ENCODE measurements at regions not wholly inside any gene's neighbourhood (a gene's known extent, or its start where the extent isn't known, plus 50 kb on each side); places are given as distances from the start of the nearest gene placed in this dataset.

DNA sequence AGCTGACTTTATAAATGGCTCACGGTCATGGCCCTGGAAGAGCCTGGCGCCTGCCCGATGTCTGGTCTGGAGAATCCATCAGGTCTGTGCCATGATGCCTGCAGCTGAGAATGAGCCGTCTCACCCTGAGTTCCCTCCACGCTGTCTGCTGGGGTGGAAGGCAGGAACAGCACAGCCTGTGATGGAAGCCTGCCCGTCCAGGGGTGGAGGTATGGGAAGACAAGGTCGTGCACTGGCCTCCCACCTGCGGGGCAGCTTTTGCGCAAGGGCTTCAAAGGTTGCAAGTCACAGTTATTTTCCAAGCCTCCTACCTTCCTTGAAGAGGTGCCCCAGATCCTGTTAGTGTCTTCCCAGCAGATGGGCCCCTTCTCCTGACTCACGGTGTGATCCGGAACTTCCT, 275.5 kb downstream of the FAM43A start:
- TF ChIP-seq GATA3 (IDR thresholded peaks at IDR 0.05; ENCODE audit: low read depth, low read length): no peak
- no peak for TF ChIP-seq GATA2 (IDR thresholded peaks at IDR 0.05; ENCODE audit: low read depth, low read length)

DNA sequence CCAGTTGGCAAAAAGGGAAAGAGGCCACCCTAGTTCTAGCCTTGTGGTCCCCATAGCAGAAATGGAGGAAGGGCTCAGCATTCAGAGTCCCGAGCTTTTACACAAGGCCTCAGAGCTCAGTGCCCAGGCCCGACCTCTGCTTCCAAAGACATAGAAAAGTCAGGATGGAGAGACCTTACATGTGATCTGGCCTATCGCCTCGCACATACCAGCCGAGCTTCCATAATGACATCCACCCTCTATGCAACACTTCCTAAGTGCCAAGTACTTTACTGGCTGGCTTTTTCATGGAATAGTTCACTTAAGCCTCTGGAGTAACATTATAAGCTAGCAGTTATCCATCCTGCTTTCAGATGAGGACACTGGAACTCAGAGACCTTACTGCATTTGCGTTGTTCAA, 275.9 kb downstream of the FAM43A start:
- TF ChIP-seq GATA2 (IDR thresholded peaks at IDR 0.05; ENCODE audit: low read depth, low read length): no peak
- TF ChIP-seq GATA3 (IDR thresholded peaks at IDR 0.05; ENCODE audit: low read depth, low read length): no peak

DNA sequence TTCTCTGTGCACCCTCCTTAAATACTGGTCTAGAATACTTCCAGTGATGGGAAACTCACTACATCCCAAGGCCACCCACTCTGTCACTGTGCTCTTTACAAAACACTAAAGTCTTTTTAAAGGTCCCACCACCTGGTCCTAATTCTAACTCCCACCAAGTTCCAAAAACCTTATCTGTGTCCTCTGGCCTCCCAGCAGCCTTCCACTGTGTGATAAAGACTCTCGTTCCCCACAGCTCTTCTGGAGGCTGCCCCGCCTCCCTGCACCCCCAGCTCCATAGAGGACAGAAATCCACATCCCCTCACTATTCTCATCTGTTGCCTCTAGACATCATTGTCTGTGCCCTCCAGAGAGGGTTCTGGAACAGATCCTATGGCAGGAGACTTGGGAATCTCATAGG, 276.4 kb downstream of the FAM43A start:
- TF ChIP-seq GATA3 (IDR thresholded peaks at IDR 0.05; ENCODE audit: low read depth, low read length): no peak
- TF ChIP-seq GATA2 (IDR thresholded peaks at IDR 0.05; ENCODE audit: low read depth, low read length): no peak

DNA sequence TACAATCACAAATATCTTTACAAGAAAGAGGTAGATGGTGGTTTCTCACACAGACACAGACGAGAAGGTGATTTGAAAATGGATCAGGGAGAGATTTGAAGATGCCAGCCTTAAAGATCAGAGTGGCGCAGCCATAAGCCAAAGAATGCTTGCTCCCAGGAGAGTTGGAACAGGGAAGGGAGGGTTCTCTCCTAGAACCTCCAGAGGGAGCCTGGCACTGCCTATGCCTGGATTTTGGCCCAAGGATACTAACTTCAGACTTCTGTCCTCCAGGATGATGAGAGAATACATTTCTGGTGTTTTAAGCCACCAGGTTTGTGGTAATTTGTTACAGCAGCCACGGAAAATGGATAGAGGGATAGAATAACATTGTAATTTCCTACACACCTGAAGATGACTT, 279.1 kb downstream of the FAM43A start:
- TF ChIP-seq GATA2 (IDR thresholded peaks at IDR 0.05; ENCODE audit: low read depth, low read length) (no peak), GATA3 (IDR thresholded peaks at IDR 0.05; ENCODE audit: low read depth, low read length) (no peak)

DNA sequence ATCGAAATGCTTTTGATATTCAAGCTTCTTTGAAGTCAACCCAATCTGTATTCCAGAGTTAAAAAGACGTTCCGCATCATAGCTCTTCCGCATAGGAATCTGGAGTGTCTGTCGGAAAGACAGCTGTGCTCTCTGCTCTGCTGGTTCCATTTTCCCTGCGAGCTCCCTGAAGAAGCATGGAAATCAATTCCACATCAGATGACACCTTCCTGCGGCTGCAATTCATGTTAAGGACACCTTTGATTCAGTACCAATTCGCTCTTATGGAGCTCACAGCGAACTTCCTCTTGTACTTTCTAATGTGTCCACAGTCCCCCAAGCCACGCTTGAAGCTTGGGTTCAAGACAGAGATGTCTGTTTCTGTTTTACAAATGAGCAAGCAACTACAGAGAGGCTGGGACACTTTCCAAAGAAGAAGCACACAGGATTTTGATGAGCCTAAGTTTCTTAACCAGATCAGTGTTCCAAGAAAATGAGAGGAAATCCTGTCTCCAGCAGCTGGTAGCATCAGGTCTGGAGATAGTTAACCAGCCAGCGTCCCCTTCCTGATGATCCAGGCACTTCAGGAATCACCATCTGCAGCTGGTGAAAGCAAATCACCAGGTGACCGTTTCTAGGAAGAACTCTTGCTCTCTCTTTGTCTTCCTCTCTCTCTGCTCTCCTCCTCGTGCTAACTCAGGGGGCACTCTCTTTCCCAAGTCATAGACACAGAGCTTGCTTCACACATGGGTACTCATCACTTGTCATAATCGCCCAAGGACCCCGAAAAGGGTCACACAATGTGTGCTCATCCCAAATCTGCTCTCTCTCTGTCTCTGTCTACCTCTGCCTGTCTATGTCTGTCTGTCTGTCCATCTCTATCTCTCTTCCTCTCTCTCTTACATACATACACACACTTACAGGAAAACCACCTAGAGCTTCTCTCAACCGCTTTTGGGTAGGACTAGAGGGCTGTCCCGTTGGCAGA, 281.8 kb downstream of the FAM43A start:
- no peak for TF ChIP-seq GATA2 (IDR thresholded peaks at IDR 0.05; ENCODE audit: low read depth, low read length)
- TF ChIP-seq GATA3 (IDR thresholded peaks at IDR 0.05; ENCODE audit: low read depth, low read length): no peak

DNA sequence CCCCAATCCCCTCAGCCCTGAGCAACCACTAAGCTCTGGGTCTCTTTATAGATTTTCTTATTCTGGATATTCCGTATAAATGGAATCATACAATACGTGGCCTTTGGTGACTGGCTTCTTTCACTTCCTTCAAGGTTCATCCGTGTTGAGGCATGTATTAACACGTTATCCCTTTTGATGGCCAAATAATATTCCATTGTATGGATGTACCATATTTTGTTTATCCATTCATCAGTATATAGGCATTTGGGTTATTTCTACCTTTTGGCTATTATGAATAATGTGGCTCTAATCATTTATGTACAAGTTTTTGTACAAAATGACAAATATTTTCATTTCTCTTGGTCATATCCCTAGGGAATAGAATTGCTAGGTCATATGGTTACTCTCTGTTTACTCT, 284.4 kb downstream of the FAM43A start:
- TF ChIP-seq GATA2 (IDR thresholded peaks at IDR 0.05; ENCODE audit: low read depth, low read length): no peak
- no peak for TF ChIP-seq GATA3 (IDR thresholded peaks at IDR 0.05; ENCODE audit: low read depth, low read length)

DNA sequence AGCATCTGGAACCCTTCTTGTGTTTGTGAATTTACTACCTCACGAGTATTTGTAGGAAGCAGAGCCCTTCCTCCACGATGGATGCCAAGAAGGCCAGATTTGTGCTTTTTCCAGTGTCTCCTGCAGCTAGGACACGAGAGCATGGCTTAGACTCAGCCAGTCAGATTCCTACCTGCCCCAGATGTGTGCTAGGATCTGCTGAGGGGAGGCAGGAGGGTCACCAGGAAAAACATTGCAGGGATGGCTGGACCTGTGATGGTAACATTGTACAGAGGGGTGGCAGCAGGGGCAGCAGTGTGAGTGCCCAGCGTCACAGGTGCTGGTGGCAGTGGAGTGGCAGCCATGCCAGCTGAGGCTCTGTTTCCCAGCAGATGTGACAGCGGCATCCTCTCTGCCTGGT, 285.3 kb downstream of the FAM43A start:
- TF ChIP-seq GATA3 (IDR thresholded peaks at IDR 0.05; ENCODE audit: low read depth, low read length): no peak
- no peak for TF ChIP-seq GATA2 (IDR thresholded peaks at IDR 0.05; ENCODE audit: low read depth, low read length)

DNA sequence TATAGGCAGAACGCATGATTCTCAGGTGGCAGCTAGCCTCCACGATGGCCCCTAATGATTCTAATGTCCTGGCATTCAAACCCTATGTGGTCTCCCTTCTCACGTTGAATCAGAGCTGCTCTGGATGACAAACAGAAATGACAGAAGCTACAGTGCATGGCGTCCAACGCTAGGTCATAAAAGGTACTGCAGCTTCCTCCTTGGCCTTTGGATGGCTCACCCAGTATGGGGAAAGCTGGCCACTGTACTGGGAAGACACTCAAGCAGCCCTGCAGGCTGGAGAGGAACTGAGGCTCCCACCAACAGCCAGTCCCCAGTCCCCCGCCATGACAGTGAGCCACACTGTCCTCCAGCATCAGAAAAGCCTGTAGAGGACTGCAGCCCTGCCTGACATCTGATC, 286.3 kb downstream of the FAM43A start:
- TF ChIP-seq GATA2 (IDR thresholded peaks at IDR 0.05; ENCODE audit: low read depth, low read length) (no peak), GATA3 (IDR thresholded peaks at IDR 0.05; ENCODE audit: low read depth, low read length) (no peak)

DNA sequence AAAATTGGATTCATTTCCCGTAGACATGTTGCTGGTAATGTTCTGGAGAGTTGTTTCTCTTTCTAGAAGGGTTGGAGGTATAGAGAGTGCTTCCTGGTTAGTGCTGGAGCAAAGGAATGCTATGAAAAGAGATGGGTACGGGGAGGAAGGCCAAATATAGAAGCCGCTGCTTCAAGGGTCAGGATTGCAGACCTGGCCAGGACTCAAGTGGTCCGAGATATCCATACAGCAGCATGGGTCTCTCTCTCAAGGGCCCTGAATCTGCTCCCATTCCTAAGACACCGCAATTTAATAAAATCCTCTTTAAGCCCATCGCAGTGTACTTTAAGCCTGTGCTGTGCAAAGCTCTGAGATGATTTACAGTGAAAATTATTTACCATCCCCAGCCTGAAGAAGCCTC, 287.0 kb downstream of the FAM43A start:
- TF ChIP-seq GATA3 (IDR thresholded peaks at IDR 0.05; ENCODE audit: low read depth, low read length) (no peak), GATA2 (IDR thresholded peaks at IDR 0.05; ENCODE audit: low read depth, low read length) (no peak)

DNA sequence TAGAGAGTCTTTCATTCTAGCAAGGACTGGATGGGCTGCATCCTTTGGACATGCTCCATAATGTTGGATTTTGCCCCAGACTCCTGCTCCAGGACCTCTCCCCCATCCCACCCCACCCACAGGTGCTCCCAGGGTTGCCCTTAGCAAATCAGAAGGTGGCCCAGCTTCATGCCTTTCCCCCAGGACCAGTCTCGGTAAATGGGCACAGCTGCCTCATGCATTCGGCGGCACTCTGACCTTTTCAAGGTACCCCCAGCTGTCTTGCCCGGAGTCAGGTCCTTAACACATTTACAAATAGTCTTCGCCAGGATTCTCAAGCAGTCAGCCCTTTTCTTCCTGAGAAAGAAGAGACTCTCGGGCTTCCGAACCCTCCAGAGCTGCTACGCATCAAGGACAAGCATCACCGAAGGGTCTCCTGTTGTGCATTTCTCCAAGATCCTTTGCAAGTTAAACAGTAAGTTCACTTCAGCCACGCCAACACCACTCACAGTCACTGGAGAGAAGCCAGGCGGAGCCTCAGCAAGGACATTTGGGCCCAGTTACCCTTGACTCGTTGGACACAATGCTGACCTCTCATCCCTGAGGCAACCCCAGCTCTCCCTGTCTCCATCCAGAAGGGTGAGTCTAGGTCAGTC, 287.8 kb downstream of the FAM43A start:
- no peak for TF ChIP-seq GATA2 (IDR thresholded peaks at IDR 0.05; ENCODE audit: low read depth, low read length)
- no peak for TF ChIP-seq GATA3 (IDR thresholded peaks at IDR 0.05; ENCODE audit: low read depth, low read length)

DNA sequence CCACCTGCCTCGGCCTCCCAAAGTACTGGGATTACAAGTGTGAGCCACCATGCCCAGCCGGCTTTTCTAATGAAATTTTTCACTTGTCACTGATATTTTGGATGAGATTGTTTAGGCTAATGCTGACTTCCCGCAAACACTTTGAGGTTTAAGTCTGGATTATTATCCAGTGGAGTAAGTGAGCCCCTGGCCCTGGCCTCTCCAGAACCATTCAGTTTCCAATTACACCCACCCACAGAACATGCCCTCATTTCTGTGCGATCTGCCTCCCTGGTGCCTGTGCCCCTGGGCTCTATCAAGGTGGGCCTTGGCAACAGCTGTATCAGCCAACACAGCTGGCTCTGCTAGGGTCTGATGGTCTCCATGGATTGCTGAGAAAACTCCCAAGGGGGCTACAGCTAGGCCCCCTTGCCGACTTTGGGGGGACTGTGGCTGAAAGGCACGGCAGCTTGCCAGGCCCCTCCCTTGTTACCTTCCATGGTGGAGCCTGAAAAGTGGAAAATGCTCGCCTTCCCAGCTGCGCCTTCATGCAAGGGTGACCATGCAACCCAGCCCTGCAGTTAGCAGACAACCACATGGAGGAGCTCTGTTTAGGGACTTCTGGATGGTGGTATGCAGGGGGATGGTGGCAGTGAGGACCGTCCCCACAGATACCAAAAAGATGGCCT, 288.9 kb downstream of the FAM43A start:
- no peak for TF ChIP-seq GATA3 (IDR thresholded peaks at IDR 0.05; ENCODE audit: low read depth, low read length)
- no peak for TF ChIP-seq GATA2 (IDR thresholded peaks at IDR 0.05; ENCODE audit: low read depth, low read length)

DNA sequence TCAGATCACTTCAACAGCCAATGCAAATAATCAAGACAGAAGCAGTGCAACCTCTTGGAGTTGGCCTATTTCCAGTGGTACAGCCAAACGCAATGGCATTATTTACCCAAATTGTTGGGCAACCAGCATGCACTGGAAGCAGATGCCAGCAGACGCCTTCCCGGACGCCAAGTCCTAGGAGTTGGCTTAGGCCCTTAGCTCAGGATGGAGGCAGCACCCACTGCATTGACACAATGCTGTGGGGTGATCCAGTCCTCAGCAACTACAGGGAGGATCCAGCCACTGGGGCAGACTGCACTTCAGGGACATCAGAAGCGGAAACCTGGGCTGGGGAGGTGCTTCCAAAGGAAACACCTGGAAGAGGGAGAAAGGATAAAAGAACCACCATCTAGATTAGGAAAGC, 290.4 kb downstream of the FAM43A start:
- no peak for TF ChIP-seq GATA3 (IDR thresholded peaks at IDR 0.05; ENCODE audit: low read depth, low read length)
- no peak for TF ChIP-seq GATA2 (IDR thresholded peaks at IDR 0.05; ENCODE audit: low read depth, low read length)

DNA sequence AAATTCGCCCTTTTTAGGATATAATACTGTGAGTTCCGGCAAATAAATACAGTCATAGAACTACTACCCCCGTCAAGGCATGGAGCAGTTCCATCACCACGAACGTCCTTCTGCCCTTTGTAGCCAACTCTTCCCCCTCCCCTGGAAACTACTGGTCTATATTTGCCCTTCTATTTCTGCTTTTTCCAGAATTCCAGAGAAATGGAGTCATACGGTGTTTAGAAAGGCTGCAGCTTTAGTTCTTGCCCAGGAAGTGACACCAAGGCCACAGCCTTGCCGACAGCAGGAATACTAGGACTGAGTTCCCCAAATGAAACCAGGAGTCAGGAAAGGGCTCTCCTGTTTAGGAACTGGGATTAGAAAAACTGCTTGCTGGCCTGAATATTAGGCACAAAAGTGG, 291.2 kb downstream of the FAM43A start:
- TF ChIP-seq GATA2 (IDR thresholded peaks at IDR 0.05; ENCODE audit: low read depth, low read length) (no peak), GATA3 (IDR thresholded peaks at IDR 0.05; ENCODE audit: low read depth, low read length) (no peak)

DNA sequence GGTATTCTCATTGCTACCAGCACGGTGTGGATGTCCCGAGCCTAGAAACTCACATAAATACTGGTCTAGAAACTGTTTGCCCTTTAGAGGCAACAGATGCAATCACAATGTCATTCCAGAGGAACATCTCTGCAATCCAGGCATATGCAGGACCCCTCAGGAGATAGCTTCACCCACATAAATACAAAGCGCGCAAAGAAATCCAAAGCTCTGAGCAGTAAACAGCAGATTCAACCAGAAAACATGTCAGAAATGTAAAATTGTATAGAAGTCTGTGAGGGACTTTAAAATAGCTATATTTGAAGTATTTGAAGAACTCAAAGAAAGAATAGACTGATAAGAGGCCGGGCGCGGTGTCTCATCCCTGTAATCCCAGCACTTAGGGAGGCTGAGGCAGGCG, 291.7 kb downstream of the FAM43A start:
- TF ChIP-seq GATA3 (IDR thresholded peaks at IDR 0.05; ENCODE audit: low read depth, low read length) (no peak), GATA2 (IDR thresholded peaks at IDR 0.05; ENCODE audit: low read depth, low read length) (no peak)

Data from SH-SY5Y (cell line).